Mucosa of descending colon (tissue), 3 donors: ENCODE measurements at regions not wholly inside any gene's neighbourhood (a gene's known extent, or its start where the extent isn't known, plus 50 kb on each side); places are given as distances from the start of the nearest gene placed in this dataset.

ENCODE experiments used
- ATAC-seq: fragments of 200-7000 bp; cut with Tn5 transposase; one replicate; pipeline ENCODE4 v1.9.1; 2020; ENCODE audit warnings: mild to moderate bottlenecking, moderate library complexity
- DNase-seq, 3 donors: peaks; one replicate each; pipeline ENCODE4 v3.0.0-alpha.2; 2020
- H3K36me3 ChIP-seq: fragments of 200-600 bp; one replicate; pipeline ENCODE4 v1.8.0; 2021; ENCODE audit warnings: low read depth, mild to moderate bottlenecking
- H3K4me1 ChIP-seq: fragments of 200-600 bp; one replicate; pipeline ENCODE4 v1.8.0; 2021; ENCODE audit warnings: low read depth, mild to moderate bottlenecking
- H3K4me3 ChIP-seq: fragments of 200-600 bp; one replicate; pipeline ENCODE4 v1.8.0; 2021; ENCODE audit warnings: mild to moderate bottlenecking
- H3K9me3 ChIP-seq: fragments of 200-600 bp; one replicate; pipeline ENCODE4 v1.8.0; 2021; ENCODE audit warnings: mild to moderate bottlenecking
- CTCF ChIP-seq: fragments of 200-600 bp; IDR thresholded peaks from one replicate; pipeline ENCODE4 v1.8.0; 2022; ENCODE audit warnings: antibody characterized with exemption, mild to moderate bottlenecking
- intact Hi-C, 2 donors: fragments of 100-400 bp; cut with DNase I in 1 of 2; cut with micrococcal nuclease in 1 of 2; formaldehyde crosslinking; loops; one replicate each; pipeline versions ENCODE4 v1.11.0 to v1.11.1; 2022; cut with DNase I, micrococcal nuclease
- donor health status: DM: no; HTN: no; CAD: no; lungs with moderate emphysema.
- donor health status: DM: no; HTN: no; CAD: no.
- donor health status: DM: no; HTN: yes; CAD: no.

- no peaks in the 10 kb centered on the region for H3K36me3 ChIP-seq
- no peaks in the 10 kb centered on the region for H3K4me1 ChIP-seq
- intact Hi-C loops, result no loop called here
- no peaks in the 10 kb centered on the region for H3K9me3 ChIP-seq
- ATAC-seq, result no peak
- no peak overlapping the region for H3K4me3 ChIP-seq
- TF ChIP-seq CTCF, result no peak
- DNase-seq, result peak in 1 of 3 donors; percentile 11
These were observed 177.9 kb downstream of the CYRIA start for GRCh38 chr2:16487686-16488085.

GRCh38 chr2:16485251-16485650 is 180.4 kb downstream of the CYRIA start:
- DNase-seq (no peak), ATAC-seq (no peak)
- Histone ChIP-seq H3K4me1 (no peaks in the 10 kb centered on the region), H3K9me3 (no peaks in the 10 kb centered on the region), H3K4me3 (no peak overlapping the region), H3K36me3 (no peaks in the 10 kb centered on the region)
- intact Hi-C loops, result no loop called here
- TF ChIP-seq CTCF, result no peak

GRCh38 chr2:16482460-16482859 is 183.2 kb downstream of the CYRIA start:
- DNase-seq (no peak), ATAC-seq (no peak)
- Histone ChIP-seq H3K4me3 (no peak overlapping the region), H3K36me3 (no peaks in the 10 kb centered on the region), H3K9me3 (no peaks in the 10 kb centered on the region), H3K4me1 (no peaks in the 10 kb centered on the region)
- intact Hi-C loops, result no loop called here
- no peak for TF ChIP-seq CTCF

- no peaks in the 10 kb centered on the region for H3K36me3 ChIP-seq
- ATAC-seq, result no peak
- intact Hi-C loops, result no loop called here
- no peak for DNase-seq
- no peak for TF ChIP-seq CTCF
- H3K4me1 ChIP-seq, result no peaks in the 10 kb centered on the region
- H3K4me3 ChIP-seq, result no peak overlapping the region
- H3K9me3 ChIP-seq, result no peaks in the 10 kb centered on the region
These were observed 184.3 kb downstream of the CYRIA start for GRCh38 chr2:16481351-16481750.

GRCh38 chr2:16479721-16480120 is 185.9 kb downstream of the CYRIA start:
- no peak for TF ChIP-seq CTCF
- H3K36me3 ChIP-seq, result no peaks in the 10 kb centered on the region
- H3K4me1 ChIP-seq, result no peaks in the 10 kb centered on the region
- no peaks in the 10 kb centered on the region for H3K9me3 ChIP-seq
- DNase-seq (no peak), ATAC-seq (no peak)
- intact Hi-C loops, result no loop called here
- H3K4me3 ChIP-seq, result no peak overlapping the region
